GM19239 (cell line): ENCODE measurements at regions not wholly inside any gene's neighbourhood (a gene's known extent, or its start where the extent isn't known, plus 50 kb on each side); places are given as distances from the start of the nearest gene placed in this dataset.
A peak's percentile ranks its signal among the peaks of the same experiment; 100 is the strongest.
"Not testable (repeated sequence)": the region's sequence is repeated elsewhere in the genome, so short reads cannot be mapped to it uniquely, and the experiment has no call there.

Experiments
- DNase-seq: peaks from one replicate; pipeline ENCODE4 v3.0.0; 2011; ENCODE audit warnings: low spot score; ENCODE audit not compliant: insufficient read length
- FAIRE-seq: peaks from 2 replicates; lab custom pipeline; 2011; peaks lifted over from hg19 to GRCh38; lab: Jason Lieb, UNC

- no peak for DNase-seq
- no peak for FAIRE-seq
Measured at GRCh38 chr10:57457972-57458512, 809.7 kb downstream of the IPMK start.

DNA sequence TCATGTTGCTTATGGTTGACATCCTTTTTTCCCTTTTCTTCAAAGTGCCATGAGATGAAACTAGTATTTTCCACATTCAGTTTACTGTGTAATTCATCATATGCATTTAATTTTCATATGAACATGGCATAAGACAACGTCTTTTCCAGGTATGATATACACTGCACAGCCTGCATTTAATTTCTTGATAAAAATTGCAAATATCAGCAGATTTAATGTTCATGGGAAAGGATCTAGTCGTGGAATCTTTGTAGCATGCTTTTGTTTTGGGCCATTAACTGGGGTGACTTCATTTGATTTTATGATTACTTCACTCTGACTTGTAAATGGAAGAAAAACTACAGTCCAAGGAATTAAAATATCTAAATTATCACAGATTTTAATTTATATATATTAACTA is 837.3 kb downstream of the IPMK start:
- no peak for FAIRE-seq
- DNase-seq = no peak

DNA sequence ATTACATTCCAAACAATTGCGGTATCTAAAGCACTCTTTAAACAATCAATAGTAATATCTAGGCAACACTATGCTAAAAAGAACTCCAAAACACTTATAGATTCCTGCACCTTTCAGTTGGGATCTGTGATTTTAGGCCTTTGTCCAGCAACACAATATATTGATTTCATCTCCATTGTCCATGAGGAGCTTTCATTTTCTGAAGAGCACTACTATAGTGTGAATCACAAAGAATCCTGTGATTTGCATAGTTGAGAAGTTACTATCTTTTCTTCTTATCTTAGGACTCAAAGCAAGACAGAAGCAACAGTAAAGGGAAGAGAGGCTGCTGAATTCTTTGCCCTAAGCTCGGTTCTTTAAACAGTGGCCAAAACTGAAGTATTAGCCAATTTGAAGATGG is 846.8 kb downstream of the IPMK start:
- DNase-seq (no peak), FAIRE-seq (no peak)

DNA sequence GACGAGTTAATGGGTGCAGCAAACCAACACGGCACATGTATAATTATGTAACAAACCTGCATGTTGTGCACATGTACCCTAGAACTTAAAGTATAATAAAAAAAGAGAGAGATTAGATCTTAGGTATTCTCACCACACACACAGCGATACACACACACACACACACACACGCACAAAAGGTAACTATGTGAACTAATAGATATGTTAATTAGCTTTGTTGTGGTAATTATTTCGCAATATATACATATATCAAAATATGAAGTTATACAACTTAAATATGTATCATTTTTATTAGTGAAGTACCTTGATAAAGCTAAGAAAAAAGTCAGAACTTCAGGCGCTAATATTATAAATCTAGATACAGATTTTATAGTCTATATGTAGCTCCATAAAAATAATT is 849.2 kb downstream of the IPMK start:
- DNase-seq (no peak), FAIRE-seq (no peak)

- FAIRE-seq (no peak), DNase-seq (no peak)
Measured at GRCh38 chr10:57395923-57396322, 871.8 kb downstream of the IPMK start.

- no peak for FAIRE-seq
- DNase-seq = no peak
Measured at GRCh38 chr10:57367412-57367811, 900.3 kb downstream of the IPMK start.

- DNase-seq = no peak
- FAIRE-seq = peak; percentile 18
Measured at GRCh38 chr10:57362811-57363210, 904.9 kb downstream of the IPMK start.

- FAIRE-seq (no peak), DNase-seq (no peak)
Measured at GRCh38 chr10:57353403-57354003, 914.2 kb downstream of the IPMK start.

DNA sequence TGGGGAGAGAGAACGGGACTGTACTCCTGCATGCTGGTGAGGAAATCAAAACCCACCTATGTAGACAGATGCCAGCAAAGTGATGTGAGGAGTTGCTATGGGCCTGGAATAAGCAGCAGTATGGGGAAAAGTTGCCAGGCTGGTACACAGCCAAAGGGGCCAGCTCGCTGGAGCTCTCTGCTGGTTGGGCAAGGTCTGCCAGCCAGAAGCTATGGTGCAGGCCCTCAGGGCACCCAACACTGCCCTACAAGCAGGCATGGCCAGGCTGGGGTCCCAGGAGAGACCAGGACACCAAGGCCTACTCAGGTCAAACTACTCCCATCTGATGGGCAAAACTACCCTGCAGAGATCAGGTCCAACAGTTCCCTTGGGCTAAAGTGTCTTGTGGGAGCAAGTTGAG is 916.6 kb downstream of the IPMK start:
- FAIRE-seq (no peak), DNase-seq (no peak)

DNA sequence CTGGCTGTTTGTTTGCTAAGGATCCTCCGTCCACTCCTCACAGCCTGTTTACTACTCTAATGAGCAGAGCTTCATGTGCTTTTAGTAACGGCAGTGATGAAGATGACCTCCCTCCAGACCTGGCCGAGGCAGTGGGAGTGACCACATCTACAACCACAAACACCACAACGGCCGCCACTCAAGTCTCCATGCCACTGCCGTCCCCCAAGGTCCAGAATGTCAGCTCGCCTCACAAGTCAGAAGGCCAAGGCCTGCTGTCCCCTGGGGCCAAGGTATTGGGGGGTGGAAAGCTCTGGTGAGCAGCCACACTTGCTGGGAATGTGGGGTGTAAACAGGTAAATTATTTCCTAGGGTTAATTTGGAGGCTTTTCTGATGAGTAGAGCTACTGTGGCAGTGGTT is 926.4 kb downstream of the IPMK start:
- FAIRE-seq (no peak), DNase-seq (no peak)

- peak; percentile 7 for DNase-seq
Measured at GRCh38 chr10:57338823-57339558, 928.7 kb downstream of the IPMK start.

GRCh38 chr10:57336865-57337264 is 930.8 kb downstream of the IPMK start:
- DNase-seq = no peak
- FAIRE-seq = no peak

More at GRCh38 chr10:57338823-57339558, 928.7 kb downstream of the IPMK start:
- FAIRE-seq = no peak

DNA sequence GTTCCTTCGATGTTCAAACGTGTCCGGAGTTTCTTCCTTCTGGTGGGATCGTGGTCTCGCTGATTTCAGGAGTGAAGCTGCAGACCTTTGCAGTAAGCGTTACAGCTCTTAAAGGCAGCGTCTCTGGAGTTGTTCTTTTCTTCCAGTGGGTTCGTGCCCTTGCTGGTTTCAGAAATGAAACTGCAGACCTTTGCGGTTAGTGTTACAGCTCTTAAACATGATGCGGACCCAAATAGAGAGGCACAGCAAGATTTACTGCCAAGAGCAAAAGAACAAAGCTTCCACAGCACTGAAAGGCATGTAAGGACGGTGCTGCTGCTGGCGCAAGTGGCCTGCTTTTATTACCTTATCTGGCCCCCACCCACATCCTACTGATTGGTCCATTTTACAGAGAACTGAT is 931.4 kb downstream of the IPMK start:
- FAIRE-seq = no peak
- no peak for DNase-seq

DNA sequence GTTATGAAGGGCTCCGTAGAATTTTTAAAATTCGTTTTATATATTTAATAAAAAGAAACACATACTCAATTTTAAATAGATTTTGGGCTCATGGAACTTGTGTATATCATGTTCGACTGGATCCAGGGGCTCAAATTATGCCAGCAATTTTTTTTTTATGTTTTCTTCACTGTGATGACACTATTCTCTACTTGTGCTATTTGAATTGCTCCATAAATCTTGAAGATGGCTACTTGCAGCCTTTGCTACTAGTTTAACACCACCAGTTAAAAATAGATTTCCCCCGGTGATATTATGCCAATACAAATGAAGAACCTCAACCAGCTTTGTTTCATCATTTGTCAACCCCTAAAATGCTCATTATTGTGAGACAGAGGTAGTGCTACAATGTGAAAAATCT is 933.2 kb downstream of the IPMK start:
- FAIRE-seq (no peak), DNase-seq (no peak)

DNA sequence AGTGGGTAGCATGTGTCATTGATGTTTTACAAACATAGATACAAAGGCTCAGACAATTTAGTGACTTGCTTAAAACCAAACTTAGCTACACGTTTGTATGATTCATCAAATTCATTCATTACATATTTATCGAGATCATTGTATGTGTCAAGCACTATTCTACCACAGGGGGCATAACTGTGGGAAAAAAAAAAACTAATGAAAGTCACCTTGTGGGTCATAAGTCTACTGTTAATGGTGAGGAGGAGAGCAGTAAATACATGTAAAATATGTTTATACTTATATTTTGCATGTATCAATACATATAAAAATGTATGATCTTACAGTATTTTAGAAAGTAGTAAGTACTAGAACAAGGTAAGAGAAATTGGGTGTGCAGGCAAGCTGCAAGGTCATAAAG is 933.8 kb downstream of the IPMK start:
- DNase-seq (no peak), FAIRE-seq (no peak)

- DNase-seq, FAIRE-seq: not testable (repeated sequence)
Measured at GRCh38 chr10:57321400-57321854, 946.3 kb downstream of the IPMK start.

DNA sequence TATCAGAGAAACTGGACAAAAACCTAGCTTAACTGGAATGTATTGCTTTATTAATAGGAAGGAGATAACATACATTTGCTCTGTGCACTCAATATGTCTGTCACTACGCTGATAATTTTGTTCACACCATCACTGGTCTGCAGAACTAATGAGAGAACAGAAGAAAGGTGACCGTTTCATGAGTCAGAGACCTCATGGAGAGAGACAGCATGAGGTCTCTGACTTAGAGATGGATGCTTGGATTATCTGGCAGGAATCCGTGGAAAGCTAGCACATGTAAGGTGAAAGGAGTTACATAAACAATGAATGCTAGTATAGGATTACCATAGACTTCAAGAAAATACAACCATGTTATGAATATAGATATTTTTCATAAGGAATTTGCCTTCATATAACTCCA is 947.3 kb downstream of the IPMK start:
- no peak for DNase-seq
- FAIRE-seq = no peak

- no peak for DNase-seq
- FAIRE-seq = no peak
Measured at GRCh38 chr10:57314046-57314445, 953.0 kb upstream of the ZWINT start.

- no peak for FAIRE-seq
- no peak for DNase-seq
Measured at GRCh38 chr10:57303566-57303965, 942.5 kb upstream of the ZWINT start.

DNA sequence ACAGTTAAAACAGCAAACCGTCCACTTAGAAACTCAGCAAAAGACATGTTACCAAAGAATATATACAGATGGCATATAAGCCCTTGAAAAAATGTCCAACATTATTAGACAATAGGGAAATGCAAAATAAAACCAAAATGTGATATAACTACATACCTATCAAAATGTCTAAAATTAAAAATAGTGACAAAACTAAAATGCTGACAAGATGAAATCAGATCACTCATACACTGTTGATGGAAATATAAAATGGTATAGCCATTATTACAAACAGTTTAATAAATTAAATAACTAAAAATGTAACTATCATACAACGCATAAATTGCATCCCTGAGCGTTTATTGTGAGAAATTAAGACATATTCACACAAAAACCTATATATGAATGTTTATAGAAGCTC is 939.7 kb upstream of the ZWINT start:
- no peak for FAIRE-seq
- DNase-seq = no peak

GRCh38 chr10:57294698-57295097 is 933.6 kb upstream of the ZWINT start:
- no peak for FAIRE-seq

GRCh38 chr10:57288754-57289153 is 927.7 kb upstream of the ZWINT start:
- DNase-seq = no peak
- no peak for FAIRE-seq

More at GRCh38 chr10:57294698-57295097, 933.6 kb upstream of the ZWINT start:
- no peak for DNase-seq
